WERI-Rb-1 (cell line): ENCODE measurements at regions not wholly inside any gene's neighbourhood (a gene's known extent, or its start where the extent isn't known, plus 50 kb on each side); places are given as distances from the start of the nearest gene placed in this dataset.

Experiments
- DNase-seq: peaks from one replicate; pipeline ENCODE4 v3.0.0-alpha.2; 2020
- H3K27ac ChIP-seq: fragments of 250-450 bp; sonication (Bioruptor Pico); 2 replicates; pipeline ENCODE4 v1.5.1; 2020; ENCODE audit warnings: mild to moderate bottlenecking, moderate library complexity
- H3K27me3 ChIP-seq: fragments of 250-450 bp; sonication (Bioruptor Pico); 2 replicates; pipeline ENCODE4 v1.5.1; 2021; ENCODE audit warnings: mild to moderate bottlenecking, low read depth, moderate library complexity; ENCODE audit not compliant: insufficient read depth, severe bottlenecking
- H3K36me3 ChIP-seq: fragments of 250-450 bp; sonication (Bioruptor Pico); 2 replicates; pipeline ENCODE4 v1.5.1; 2020; ENCODE audit warnings: mild to moderate bottlenecking, moderate library complexity
- H3K4me3 ChIP-seq: 2 replicates; pipeline ENCODE4 v1.5.1; 2011; ENCODE audit warnings: low read depth, mild to moderate bottlenecking, control low read depth, low read length
- H3K9me3 ChIP-seq: fragments of 250-450 bp; sonication (Bioruptor Pico); 2 replicates; pipeline ENCODE4 v1.5.1; 2021; ENCODE audit warnings: mild to moderate bottlenecking, moderate library complexity; ENCODE audit not compliant: severe bottlenecking
- TF ChIP-seq, protein P1 (sequence below): IDR thresholded peaks from 2 replicates; pipeline ENCODE4 v1.5.1; 2011; ENCODE audit warnings: low read depth, mild to moderate bottlenecking, control low read depth, inconsistent platforms, low read length

DNA sequence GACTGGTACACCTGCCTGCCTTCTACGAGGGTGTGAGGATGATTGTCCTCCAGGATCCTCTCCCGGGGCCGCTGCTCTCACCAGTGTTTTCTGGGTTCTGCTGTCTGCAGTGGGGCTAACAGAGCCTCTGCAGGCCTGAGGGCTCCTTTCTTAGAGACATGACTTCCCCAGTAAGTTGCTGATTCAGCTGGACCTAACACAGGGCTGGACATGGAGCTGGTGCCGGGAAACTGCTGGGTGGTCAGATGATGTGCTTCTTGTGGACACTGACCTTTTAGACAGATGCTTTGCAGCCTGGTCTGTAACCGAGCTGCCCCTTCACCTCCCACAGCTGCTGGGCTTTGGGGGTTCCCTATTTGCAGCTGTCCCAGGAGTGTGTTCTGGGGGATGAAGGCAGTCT is 71.5 kb downstream of the FOXL1 start:
- DNase-seq = no peak
- no peak overlapping the region for H3K4me3 ChIP-seq
- TF ChIP-seq, protein P1, sequence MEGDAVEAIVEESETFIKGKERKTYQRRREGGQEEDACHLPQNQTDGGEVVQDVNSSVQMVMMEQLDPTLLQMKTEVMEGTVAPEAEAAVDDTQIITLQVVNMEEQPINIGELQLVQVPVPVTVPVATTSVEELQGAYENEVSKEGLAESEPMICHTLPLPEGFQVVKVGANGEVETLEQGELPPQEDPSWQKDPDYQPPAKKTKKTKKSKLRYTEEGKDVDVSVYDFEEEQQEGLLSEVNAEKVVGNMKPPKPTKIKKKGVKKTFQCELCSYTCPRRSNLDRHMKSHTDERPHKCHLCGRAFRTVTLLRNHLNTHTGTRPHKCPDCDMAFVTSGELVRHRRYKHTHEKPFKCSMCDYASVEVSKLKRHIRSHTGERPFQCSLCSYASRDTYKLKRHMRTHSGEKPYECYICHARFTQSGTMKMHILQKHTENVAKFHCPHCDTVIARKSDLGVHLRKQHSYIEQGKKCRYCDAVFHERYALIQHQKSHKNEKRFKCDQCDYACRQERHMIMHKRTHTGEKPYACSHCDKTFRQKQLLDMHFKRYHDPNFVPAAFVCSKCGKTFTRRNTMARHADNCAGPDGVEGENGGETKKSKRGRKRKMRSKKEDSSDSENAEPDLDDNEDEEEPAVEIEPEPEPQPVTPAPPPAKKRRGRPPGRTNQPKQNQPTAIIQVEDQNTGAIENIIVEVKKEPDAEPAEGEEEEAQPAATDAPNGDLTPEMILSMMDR = no peak
- H3K27me3 ChIP-seq = no peaks in the 10 kb centered on the region
- no peaks in the 10 kb centered on the region for H3K36me3 ChIP-seq
- no peak overlapping the region for H3K27ac ChIP-seq
- H3K9me3 ChIP-seq = no peaks in the 10 kb centered on the region

DNA sequence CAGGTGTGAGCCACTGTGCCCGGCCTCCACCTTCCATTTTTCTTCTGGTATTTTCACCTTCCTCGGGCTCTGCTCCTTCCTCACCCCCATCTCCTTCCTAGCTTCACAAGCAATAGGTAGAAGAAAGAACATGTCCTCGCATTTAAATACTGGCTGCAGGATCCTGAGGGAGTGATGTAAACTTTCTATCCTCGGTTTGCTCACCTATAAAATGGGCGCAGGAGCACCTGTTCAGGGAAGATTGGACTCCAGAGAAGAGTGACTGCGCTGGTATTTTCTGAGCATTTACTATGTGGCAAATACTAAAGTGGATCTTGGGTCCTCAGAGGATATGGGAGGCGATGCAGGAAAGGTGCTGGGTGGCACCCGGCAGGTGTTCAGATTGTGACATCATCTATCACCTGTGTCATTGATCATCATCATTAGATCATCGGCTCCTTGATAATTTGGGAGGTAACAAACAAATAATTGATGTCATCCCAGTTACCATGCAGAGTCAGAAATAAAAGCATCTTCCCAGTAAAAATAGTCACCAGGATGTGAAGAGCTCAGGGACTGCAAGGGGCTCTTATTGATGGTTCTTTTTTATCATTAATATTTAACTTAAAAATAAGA is 72.8 kb downstream of the FOXL1 start:
- H3K27me3 ChIP-seq = no peaks in the 10 kb centered on the region
- H3K4me3 ChIP-seq = no peak overlapping the region
- TF ChIP-seq, protein P1 = no peak
- no peak overlapping the region for H3K27ac ChIP-seq
- H3K9me3 ChIP-seq = no peaks in the 10 kb centered on the region
- no peaks in the 10 kb centered on the region for H3K36me3 ChIP-seq
- no peak for DNase-seq

DNA sequence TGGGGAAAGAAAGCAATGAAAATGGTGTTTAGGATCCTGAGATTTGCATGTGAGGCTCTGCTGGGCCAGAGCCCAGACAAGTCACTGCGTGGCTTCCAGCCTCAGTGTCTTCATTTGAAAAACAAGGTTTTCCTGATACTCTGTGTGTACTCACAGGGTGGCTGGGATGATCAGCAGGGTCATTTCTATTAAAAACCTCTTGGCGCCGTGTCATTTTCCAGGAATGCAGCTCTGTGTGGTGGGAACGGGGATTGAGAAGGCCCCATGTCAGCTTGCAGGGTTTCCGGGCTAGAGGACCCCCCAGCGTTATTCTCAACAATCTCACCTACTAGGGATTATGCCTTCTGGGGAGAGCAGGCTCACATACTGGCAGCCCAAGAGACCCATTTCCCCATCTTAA is 73.5 kb downstream of the FOXL1 start:
- no peak overlapping the region for H3K4me3 ChIP-seq
- H3K36me3 ChIP-seq = no peaks in the 10 kb centered on the region
- TF ChIP-seq, protein P1 = no peak
- no peak overlapping the region for H3K27ac ChIP-seq
- no peaks in the 10 kb centered on the region for H3K9me3 ChIP-seq
- DNase-seq = no peak
- H3K27me3 ChIP-seq = no peaks in the 10 kb centered on the region

DNA sequence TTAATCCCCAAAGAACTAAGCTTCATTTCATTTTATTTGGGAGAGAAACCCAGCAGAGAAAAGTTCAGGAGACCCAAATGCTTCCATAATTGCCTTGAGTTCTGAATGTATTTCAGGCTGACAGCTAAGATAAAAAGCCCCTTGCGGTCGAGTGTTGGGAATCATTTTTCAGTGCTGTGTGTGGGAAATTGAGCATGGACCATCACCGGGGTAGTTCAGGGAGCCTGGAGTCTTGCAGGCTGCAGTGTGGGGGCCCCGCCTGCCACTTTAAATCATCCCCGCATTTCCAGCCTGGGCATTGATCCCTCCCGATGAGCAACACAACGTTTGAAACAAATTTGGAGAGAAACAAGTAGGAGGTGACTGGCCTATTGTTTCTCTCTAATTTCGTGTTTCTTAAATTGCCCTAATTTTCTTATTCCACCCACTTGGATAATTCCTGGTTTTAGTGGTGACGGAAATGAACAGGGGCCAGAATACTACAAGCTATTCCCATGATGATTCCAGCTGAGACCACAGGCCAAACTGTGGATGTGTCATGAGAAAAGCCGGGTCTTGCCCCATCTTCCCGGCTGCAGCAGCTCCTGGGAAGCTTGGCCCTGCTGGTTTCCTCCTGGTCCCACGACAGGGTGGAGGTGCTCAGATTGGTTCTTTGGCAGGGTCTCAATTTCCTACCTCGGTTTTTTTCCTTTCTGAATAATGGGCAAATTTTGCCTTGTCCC is 75.1 kb downstream of the FOXL1 start:
- Histone ChIP-seq H3K4me3 (no peak overlapping the region), H3K9me3 (no peaks in the 10 kb centered on the region), H3K27me3 (no peaks in the 10 kb centered on the region), H3K36me3 (no peaks in the 10 kb centered on the region), H3K27ac (no peak overlapping the region)
- no peak for DNase-seq
- TF ChIP-seq, protein P1 = no peak

DNA sequence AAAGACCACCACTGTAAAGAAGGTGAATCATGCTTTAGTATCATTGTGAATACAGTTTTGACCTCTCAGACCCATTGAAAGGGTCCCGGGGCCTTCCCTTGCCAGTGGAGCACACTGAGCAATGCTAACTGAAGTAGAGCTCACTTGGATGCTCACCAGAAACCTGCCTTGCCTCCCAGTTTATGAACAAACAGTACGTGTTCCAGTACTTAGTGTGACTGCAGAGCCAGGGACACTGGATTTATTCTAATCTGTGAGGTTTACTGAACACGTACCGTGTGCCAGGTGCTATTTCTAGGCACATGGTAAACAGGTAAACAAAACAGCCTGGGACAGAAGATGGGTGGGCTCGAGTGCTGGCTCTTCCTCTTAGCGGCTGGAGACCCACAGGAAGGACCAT is 79.6 kb downstream of the FOXL1 start:
- no peak for DNase-seq
- TF ChIP-seq, protein P1 = no peak
- no peak overlapping the region for H3K27ac ChIP-seq
- no peaks in the 10 kb centered on the region for H3K27me3 ChIP-seq
- H3K9me3 ChIP-seq = no peaks in the 10 kb centered on the region
- no peak overlapping the region for H3K4me3 ChIP-seq
- H3K36me3 ChIP-seq = no peaks in the 10 kb centered on the region

DNA sequence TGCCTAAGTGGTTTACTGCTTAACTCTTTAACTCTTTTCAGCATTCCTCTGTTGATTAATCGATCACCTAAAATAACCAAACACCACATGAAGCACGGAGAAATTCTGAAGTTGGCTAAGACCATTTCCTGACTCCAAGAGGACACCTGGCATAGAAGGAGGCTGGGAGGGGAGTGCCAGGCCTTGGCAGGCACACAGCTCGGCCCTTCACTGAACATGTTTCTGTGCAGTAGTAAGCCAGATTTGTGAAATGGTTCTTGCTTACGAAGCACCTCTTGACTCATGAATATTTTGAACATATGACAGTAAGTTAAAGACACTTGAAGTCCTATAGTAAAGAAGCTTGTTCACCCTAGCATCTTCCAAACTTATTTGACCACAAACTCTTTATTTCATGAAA is 82.3 kb downstream of the FOXL1 start:
- no peak for DNase-seq
- Histone ChIP-seq H3K27ac (no peak overlapping the region), H3K9me3 (no peaks in the 10 kb centered on the region), H3K27me3 (no peaks in the 10 kb centered on the region), H3K36me3 (no peaks in the 10 kb centered on the region), H3K4me3 (no peak overlapping the region)
- TF ChIP-seq, protein P1 = no peak
